NCI-H526 (cell line): ENCODE measurements at regions not wholly inside any gene's neighbourhood (a gene's known extent, or its start where the extent isn't known, plus 50 kb on each side); places are given as distances from the start of the nearest gene placed in this dataset.

ENCODE experiments used
- DNase-seq, 2 experiments: peaks; one replicate each; lab custom pipeline; 2025; lab: John Stamatoyannopoulos, UW

DNA sequence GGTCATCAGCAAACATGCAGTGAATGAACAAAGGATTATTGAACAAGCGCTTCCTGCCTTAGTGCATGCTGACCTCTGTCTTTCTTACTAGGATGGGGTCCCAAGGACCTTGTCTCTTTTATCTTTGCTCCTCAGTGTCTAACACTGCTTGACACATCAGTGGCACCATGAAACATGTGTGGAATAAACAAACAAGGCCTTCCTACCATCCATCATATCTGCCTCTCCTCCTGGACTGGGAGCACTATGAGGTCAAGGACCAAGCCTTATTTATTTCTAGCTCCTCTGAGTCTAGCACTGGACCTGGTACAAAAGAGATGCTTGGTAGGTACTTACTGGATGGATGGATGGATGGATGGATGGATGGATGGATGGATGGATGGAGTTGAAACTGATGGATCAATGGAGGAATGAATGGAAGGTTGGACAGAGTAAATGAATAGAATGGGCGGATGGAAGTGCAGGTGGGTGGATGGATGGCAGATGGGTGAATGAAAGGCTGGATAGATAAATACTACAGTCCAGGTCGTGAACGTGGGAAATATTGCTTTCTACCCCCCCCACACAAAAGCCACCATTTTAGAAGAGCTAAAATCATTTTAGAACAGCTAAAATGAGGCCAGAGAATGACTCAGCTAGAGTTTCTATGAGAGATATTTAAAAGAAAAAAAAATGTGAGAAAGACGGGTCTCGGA, 104.1 kb upstream of the PTPN1 start:
- DNase-seq = no peak

- no peak for DNase-seq
Observed at GRCh38 chr20:50406610-50407136, 103.5 kb upstream of the PTPN1 start.

- DNase-seq = no peak
Observed at GRCh38 chr20:50408526-50409364, 101.4 kb upstream of the PTPN1 start.

- no peak for DNase-seq
Observed at GRCh38 chr20:50409495-50409894, 100.7 kb upstream of the PTPN1 start.

- no peak for DNase-seq
Observed at GRCh38 chr20:50410343-50410742, 99.8 kb upstream of the PTPN1 start.

GRCh38 chr20:50412069-50412468, 98.1 kb upstream of the PTPN1 start:
- no peak for DNase-seq

DNA sequence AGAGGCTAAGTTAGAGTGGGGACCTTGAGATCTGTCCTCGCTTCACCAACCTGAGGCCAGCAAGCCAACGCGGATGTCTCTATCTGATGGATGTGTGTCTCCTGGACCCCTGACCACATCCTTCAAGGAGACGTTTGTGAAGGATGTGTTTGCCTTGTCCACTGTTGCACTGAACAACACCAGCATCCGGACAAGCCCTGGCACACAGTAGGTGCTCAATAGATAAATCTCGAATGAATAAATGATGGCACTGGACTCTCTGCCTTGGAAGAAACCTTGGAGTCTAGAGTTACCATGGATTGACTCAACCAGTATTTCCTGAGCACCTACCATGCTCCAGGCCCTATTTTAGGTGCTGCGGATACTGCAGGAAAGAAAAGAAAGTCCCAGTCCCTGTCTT, 97.7 kb upstream of the PTPN1 start:
- no peak for DNase-seq

DNA sequence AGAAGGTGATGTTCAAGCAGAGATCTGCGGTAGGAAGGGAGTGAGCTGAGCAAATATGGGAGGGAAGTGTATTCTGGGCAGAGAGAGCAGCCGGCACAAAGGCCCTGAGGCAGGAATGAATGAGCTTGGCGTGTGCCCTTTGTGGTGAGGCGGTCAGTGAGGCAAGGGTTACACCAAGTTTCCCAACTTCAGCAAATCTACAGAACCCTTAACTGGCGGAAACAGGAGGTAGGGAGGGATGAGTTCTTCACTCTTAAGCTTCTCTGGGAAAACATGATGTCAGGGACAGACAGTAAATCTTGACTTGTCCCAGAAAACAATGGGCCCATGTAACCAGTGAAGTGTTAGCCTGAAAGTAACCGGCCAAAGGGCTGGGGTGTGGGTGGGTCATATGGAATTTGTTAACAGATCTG, 97.1 kb upstream of the PTPN1 start:
- no peak for DNase-seq

- no peak for DNase-seq
Observed at GRCh38 chr20:50415021-50415515, 95.1 kb upstream of the PTPN1 start.

DNA sequence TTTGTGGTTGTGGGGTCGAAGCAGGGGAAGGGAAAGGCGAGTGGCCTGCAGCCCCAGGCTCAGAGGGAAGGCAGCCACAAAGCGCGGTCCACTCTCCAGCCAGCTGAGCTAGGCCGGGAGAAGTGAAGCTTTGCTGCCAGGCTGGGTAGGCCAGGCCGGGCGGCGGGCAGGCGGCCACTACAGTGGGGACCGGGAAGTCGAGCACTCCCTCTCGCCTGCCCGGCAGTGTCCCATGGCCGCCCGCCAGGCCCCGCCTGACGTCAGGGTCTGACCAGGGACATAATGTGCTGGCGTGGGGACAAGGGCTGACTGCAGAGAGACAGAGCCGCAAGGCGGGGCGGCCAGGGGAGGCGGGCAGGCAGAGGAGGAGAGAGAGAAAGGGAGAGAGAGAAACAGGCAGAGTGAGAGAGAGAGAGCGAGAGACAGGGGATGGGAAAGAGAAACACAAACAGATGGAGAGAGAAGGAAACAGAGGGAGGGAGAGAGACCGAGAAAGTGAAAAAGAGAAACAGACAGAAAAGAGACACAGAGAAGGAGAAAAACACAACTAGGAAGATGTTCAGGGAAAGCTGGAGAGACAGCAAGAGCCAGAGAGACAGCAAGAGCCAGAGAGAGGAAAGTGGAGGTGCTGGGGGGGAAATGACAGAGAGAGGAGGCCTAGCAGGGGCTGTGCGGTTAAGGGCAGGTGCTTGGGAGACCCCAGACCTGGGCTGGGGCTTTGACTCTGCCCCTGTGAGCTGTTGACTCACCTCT, 94.5 kb upstream of the PTPN1 start:
- DNase-seq = no peak

- DNase-seq = no peak
Observed at GRCh38 chr20:50416269-50417022, 93.7 kb upstream of the PTPN1 start.

DNA sequence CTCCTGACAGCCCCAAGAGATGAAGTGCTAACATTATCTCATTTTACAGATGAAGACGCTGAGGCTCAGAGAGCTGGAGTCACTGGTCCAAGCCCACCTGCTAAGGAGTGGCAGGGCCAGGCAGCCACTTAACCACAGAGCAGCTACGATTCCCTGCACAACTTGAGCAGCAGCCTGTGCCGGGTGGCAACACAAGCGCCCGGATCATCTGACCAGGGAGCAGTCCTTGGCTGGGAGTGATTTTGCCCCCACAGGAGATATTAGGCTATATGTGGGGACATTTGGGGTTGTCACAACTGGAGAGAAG, 93.2 kb upstream of the PTPN1 start:
- DNase-seq = no peak

- no peak for DNase-seq
Observed at GRCh38 chr20:50417484-50418235, 92.5 kb upstream of the PTPN1 start.

- DNase-seq = no peak
Observed at GRCh38 chr20:50418890-50419642, 91.1 kb upstream of the PTPN1 start.

DNA sequence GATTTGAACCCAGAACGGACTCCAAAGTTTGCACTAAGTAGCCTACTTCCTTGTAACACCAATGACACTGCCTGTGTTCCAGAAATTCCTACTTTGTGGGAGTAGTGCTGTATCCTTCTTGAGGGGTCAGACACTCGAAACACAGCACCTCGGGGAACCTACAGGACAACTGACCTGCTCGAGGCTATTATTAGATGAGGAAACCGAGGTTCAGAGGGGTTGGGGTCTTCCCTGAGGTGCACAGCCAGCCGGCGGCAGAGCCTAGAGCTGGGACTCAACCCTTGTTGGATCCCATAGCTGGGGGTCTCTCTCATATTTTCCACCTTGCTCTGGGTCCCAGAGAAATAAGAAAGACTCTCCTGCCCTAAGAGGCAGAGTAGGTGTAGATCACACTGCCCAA, 89.8 kb upstream of the PTPN1 start:
- DNase-seq = no peak

DNA sequence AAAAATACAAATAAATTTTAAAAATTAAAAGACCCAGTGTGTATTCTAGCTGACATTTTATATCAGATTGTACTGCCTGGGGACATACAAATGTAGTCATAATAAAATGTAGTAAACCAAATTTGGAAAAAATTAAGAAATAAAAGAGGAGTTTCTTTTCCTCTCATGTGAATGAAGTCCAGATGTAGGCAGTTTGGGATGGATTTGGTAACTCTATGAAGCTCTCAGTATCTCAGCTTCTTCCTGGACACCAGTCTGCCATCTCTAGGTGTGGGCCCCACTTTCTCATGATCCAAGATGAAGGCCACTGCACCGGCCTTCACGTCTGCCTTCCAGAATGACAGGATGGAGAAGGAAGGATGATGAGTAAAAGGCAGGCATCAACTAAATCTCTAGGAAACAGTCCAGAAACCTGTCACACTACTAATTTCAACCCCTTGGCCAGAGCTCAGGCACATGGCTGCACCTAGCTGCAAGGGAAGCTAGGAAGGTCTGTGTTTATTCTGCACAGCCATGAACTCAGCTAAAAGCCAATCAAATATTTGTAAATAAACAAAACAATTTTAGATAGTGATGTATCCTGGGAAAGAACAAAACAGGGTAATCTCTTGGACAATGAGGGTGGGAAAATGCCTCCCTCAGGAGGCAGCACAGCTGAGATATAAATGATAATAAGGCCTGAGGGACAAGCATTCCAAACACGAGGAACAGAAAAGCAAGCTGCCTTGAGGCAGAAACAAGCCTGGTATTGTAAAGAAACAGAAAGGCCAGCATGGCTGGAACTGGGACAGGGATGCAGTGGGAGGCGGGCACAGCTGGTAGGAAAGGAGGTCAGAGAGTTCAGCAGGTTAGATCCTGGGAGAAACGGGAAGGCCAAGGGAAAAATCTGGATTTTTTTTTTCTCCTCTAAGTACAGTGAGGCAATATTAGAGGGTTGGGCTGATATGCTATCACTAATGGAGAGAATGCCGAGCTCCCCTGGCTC, 88.5 kb upstream of the PTPN1 start:
- DNase-seq = no peak

DNA sequence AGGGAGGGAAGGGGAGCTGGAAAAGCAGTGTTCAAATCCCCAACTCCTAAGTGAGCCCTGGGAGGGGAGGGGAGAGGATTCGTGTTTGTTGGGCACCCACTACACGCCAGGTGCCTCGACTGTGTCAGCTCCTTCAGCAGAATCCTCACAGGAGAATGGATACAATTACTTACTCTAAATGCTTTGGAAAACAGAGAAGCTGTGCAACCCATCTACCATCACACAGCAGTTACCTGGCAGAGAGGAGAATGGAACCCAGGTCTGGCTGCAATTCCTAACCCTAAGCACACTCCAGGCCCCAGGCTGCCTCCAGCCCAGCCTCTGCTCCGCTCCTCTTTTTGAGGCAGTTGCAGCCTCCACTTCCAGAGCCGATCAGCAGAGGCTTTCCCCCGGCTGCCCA, 86.4 kb upstream of the PTPN1 start:
- DNase-seq = no peak

DNA sequence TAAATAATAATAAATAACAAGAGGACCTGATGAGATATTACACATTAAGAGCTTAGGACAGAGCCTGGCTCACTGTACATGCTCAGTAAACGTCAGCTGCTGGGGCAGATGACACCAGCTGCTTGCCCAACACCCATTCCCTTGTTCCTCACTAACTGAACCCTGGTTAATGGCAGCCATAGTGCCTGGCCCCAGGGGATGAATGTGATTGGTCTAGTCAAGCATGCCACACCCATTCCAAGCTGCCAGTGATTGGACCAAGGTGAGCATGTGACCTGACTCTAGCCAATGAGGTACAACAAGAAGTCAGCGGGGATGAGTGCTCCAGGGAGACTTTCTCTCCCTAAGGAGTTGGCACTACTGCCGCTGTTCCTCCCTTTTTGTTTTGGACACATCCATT, 85.1 kb upstream of the PTPN1 start:
- peak in 1 of 2 experiments; percentile 19 for DNase-seq
